GM12874 (cell line): ENCODE measurements at regions not wholly inside any gene's neighbourhood (a gene's known extent, or its start where the extent isn't known, plus 50 kb on each side); places are given as distances from the start of the nearest gene placed in this dataset.

ENCODE experiments used
- TF ChIP-seq, protein P1 (sequence below): IDR thresholded peaks from 2 replicates; pipeline ENCODE4 v1.5.1; 2011; ENCODE audit warnings: low read depth, mild to moderate bottlenecking, control low read depth, low read length, moderate library complexity; ENCODE audit not compliant: insufficient read depth

DNA sequence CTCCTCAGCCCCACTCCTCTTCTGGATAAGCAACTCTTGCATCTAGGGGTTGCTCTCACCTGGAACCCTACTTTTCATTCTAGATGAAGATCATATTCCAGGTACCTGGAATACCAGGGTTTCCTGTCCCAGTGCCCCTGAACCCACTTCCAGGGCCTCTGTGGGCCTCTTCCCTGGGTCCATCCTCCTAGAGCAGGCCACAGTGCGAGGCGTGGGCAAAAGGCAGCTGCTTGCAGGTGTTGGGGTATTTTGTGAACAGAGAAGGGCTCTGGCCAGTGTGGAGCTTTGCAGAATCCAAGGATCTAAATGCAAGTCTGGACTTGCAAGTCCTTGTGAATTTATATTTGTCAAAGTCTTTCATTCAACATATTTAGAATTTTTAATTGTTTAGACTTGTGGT, 240.4 kb upstream of the POU3F1 start:
- TF ChIP-seq, protein P1, sequence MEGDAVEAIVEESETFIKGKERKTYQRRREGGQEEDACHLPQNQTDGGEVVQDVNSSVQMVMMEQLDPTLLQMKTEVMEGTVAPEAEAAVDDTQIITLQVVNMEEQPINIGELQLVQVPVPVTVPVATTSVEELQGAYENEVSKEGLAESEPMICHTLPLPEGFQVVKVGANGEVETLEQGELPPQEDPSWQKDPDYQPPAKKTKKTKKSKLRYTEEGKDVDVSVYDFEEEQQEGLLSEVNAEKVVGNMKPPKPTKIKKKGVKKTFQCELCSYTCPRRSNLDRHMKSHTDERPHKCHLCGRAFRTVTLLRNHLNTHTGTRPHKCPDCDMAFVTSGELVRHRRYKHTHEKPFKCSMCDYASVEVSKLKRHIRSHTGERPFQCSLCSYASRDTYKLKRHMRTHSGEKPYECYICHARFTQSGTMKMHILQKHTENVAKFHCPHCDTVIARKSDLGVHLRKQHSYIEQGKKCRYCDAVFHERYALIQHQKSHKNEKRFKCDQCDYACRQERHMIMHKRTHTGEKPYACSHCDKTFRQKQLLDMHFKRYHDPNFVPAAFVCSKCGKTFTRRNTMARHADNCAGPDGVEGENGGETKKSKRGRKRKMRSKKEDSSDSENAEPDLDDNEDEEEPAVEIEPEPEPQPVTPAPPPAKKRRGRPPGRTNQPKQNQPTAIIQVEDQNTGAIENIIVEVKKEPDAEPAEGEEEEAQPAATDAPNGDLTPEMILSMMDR, result no peak

DNA sequence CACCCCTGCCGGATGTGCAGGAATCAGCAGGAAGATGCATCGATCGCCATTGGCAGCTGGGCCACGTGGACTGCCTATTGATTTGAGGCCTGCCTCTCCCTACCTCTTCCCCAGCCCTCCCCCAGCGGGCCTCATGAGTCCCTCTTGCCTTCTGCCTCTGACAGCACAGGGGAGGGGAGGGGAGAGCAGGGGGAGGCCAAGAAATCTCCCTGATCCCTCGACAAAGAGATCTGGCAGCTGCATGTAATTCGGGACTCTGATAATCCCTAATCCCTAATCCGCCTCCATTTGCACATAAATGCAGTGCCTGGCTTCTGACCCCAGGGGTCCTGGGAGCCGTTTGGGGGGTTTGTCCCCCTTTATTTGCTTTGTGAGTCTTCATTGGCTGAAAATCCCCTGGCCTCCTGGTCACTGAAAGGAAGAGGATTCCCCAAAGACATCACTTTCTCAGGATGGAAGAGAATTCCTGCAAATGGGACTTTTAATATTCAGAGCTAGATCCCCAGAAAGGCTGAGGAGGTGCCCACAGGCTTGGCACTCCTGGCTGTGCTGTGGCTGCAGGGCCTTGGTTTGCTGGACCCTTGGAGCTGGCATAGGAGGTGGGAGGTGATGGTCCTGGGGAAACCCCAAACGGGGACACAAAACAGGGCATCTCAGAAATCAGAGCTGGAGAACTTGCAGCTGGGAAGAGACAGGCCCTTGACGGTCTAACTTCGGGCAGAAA, 239.4 kb upstream of the POU3F1 start:
- TF ChIP-seq, protein P1, result no peak

DNA sequence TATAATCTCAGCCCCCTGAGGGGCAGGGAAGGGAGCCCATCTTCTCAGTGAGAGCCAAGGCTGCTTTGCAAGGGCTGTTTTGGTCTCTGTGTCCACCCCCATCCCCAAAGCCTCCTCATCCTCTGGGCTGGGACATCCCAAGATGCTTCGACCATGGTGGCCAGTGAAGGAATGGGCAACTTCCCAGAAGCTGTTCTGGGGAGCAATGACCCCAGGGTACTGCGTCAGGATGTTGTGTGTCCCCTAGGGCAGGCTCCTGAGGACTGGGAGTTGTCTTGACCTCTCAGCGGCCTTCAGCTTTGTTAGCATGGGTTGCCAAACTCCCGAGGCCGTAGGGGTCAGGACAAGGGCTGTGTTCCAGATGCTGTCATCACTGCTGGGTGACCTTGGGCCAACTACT, 238.4 kb upstream of the POU3F1 start:
- TF ChIP-seq, protein P1, result no peak

DNA sequence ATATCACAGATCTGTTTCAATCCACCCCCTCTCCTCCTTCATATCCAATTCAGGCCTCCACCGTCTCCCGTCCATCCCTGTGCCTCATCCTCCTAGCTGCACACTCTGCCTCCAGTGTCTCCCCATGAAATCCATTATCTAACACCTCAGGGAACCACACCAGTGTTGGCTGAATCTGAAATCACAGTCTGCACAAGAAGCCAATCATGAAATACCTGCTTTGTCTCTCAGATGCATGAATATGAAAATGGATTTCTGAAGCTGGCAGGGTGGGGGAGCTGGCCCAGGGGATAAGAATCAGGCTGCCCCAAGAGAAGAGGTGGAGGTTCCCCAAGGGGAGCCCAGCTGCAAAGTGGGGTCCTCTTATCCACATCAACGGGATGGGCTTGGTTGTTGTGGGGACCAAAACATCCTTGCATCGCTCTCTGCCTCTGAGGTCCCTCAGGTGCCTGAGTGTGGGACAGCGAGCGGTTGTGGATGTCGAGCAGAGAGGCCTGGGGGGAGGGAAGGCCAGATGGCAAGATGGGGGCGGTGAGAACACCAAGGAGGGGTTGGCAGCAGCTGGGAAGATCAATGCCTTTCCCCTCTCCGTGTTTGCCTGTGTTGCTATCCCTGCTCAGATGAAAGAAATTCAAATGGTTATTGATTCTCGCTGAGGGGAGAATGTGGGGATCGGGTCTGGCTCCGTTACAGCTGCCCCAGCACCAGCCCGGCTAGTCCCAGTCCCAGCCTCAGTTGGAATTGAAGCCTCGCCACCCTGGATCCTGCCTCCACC, 237.3 kb upstream of the POU3F1 start:
- TF ChIP-seq, protein P1, result no peak

DNA sequence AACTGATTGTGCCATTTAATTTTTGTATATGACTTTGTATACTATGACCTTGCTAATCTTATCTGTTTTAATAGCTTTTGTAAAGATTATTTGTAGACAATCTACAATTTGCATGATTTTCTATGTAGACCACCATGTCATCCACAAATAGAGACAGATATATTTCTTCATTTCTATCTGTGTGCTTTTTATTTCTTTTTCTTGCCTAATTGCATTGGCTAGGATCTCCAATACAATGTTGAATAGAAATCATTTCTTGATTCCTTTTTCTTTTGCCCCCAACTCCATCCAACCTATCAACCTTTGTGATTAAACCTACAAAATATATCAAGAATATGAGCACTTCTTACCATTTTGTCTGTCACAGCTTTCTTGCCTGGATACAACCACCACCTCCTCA, 232.6 kb upstream of the POU3F1 start:
- TF ChIP-seq, protein P1, result no peak

DNA sequence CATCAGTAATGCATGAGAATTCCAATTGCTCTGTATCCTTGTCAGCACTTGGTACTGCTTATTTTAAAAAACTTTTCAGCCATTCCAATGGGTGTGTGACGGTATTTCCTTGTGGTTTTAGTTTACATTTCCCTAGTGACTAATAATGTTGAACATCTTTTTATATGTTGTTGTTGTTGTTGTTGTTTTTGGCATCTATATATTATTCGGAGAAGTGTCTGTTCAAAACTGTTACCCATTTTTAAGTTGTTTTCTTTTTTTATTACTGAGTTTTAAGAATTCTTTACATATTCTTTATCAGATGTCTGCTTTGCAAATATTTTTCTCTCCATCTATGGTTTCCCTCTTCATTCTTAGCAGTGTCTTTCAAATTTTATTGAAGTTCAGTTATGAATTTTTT, 231.1 kb upstream of the POU3F1 start:
- TF ChIP-seq, protein P1, result no peak

DNA sequence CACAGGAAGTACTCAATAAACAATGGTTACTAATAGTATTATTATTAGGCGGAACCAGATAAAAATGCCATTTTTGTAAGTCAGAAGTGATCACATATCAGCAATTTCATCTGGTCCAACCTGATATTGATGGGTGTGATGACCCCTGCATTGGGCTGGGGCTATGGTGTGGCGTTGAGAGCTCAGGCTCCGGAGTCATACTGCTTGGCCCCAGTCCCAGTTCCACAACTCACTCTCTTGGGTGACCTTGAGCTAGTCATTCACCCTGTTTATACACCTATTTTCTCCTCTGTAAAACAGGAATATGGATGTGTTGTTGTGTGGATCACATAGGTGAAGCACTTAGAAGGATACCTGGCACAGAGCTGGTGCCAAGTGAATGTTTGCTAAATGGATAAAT, 229.4 kb upstream of the POU3F1 start:
- TF ChIP-seq, protein P1, result no peak
